ENCODE measurements at regions not wholly inside any gene's neighbourhood (a gene's known extent, or its start where the extent isn't known, plus 50 kb on each side); places are given as distances from the start of the nearest gene placed in this dataset.

DNA sequence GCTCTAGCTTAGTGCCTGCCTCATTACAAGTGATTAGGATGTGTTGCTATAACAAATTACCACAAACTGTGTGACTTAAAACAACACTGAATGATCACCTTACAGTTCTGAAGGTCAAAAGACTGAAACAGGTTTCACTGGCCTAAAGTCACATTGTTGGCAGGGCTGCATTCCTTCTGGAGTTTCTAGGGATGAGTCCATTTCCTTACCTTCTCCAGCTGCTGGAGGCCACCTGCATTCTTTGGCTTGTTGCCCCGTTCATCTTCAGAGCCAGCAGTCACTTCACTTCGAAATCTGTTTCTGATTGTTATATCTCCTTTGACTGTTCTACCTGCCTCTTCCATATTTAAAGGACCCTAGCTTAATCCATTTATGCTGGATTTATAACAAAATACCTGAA lies 69.4 kb upstream of the MTPN start:
- TF ChIP-seq POLR2AphosphoS5 (IDR thresholded peaks at IDR 0.05), result no peak
- TF ChIP-seq, protein P1, sequence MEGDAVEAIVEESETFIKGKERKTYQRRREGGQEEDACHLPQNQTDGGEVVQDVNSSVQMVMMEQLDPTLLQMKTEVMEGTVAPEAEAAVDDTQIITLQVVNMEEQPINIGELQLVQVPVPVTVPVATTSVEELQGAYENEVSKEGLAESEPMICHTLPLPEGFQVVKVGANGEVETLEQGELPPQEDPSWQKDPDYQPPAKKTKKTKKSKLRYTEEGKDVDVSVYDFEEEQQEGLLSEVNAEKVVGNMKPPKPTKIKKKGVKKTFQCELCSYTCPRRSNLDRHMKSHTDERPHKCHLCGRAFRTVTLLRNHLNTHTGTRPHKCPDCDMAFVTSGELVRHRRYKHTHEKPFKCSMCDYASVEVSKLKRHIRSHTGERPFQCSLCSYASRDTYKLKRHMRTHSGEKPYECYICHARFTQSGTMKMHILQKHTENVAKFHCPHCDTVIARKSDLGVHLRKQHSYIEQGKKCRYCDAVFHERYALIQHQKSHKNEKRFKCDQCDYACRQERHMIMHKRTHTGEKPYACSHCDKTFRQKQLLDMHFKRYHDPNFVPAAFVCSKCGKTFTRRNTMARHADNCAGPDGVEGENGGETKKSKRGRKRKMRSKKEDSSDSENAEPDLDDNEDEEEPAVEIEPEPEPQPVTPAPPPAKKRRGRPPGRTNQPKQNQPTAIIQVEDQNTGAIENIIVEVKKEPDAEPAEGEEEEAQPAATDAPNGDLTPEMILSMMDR (IDR thresholded peaks at IDR 0.05), result no peak
- no peak for TF ChIP-seq POLR2A (IDR thresholded peaks at IDR 0.05)

Measured in prostate gland (tissue), 2 donors.